D721Med (cell line): ENCODE measurements at regions not wholly inside any gene's neighbourhood (a gene's known extent, or its start where the extent isn't known, plus 50 kb on each side); places are given as distances from the start of the nearest gene placed in this dataset.

Experiments
- DNase-seq: peaks from one replicate; pipeline ENCODE4 v3.0.0; 2011; ENCODE audit warnings: low spot score; ENCODE audit not compliant: insufficient read length
- FAIRE-seq: peaks from 2 replicates; lab custom pipeline; 2011; peaks lifted over from hg19 to GRCh38; lab: Jason Lieb, UNC
- CTCF ChIP-seq: IDR thresholded peaks from 2 replicates; pipeline ENCODE4 v1.5.1; 2012; ENCODE audit warnings: mild to moderate bottlenecking, control low read depth; ENCODE audit not compliant: insufficient read depth; ENCODE audit errors: missing control alignments

GRCh38 chr9:104238668-104239067 lies 144.6 kb downstream of the SMC2 start:
- no peak for FAIRE-seq
- TF ChIP-seq CTCF = no peak
- DNase-seq = no peak

GRCh38 chr9:104240890-104241289 lies 146.8 kb downstream of the SMC2 start:
- DNase-seq = no peak
- TF ChIP-seq CTCF = no peak
- no peak for FAIRE-seq

GRCh38 chr9:104245925-104246324 lies 151.8 kb downstream of the SMC2 start:
- no peak for TF ChIP-seq CTCF
- DNase-seq (no peak), FAIRE-seq (no peak)

- DNase-seq (no peak), FAIRE-seq (no peak)
- no peak for TF ChIP-seq CTCF
Measured at GRCh38 chr9:104247899-104248460, 153.9 kb downstream of the SMC2 start.

GRCh38 chr9:104256031-104256695 lies 162.1 kb downstream of the SMC2 start:
- TF ChIP-seq CTCF = no peak
- no peak for DNase-seq
- no peak for FAIRE-seq

- FAIRE-seq = no peak
- no peak for TF ChIP-seq CTCF
- no peak for DNase-seq
Measured at GRCh38 chr9:104256696-104257062, 162.6 kb downstream of the SMC2 start.

GRCh38 chr9:104258296-104259011 lies 164.3 kb downstream of the SMC2 start:
- DNase-seq = no peak
- no peak for TF ChIP-seq CTCF
- FAIRE-seq = no peak
